GM12875 (cell line): ENCODE measurements at regions not wholly inside any gene's neighbourhood (a gene's known extent, or its start where the extent isn't known, plus 50 kb on each side); places are given as distances from the start of the nearest gene placed in this dataset.

Experiments
- H3K4me3 ChIP-seq: one replicate; pipeline ENCODE4 v1.5.1; 2011; ENCODE audit warnings: low read depth, low read length, control low read depth
- TF ChIP-seq, protein P1 (sequence below): IDR thresholded peaks from 2 replicates; pipeline ENCODE4 v1.5.1; 2011; ENCODE audit warnings: low read depth, mild to moderate bottlenecking, control low read depth, inconsistent platforms, low read length, moderate library complexity, borderline replicate concordance; ENCODE audit not compliant: insufficient read depth

DNA sequence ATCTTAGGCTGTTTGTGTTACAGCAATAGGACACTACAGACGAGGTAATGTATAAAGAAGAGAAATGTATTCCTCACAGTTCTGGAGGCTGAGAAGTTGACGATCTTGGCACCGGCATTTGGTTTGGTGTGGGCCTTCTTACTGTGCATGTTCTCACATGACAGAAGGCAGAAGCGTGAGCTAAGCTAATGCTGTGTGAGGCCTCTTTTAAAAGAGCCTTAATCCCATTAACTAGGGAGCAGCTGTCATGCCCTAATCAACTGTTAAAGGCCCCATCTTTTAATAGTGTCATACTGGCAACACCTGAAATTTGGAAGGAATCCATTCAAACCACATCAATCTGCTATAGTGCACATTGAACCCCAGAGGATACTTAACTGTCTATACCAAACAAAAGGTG is 992.9 kb downstream of the GALC start:
- TF ChIP-seq, protein P1, sequence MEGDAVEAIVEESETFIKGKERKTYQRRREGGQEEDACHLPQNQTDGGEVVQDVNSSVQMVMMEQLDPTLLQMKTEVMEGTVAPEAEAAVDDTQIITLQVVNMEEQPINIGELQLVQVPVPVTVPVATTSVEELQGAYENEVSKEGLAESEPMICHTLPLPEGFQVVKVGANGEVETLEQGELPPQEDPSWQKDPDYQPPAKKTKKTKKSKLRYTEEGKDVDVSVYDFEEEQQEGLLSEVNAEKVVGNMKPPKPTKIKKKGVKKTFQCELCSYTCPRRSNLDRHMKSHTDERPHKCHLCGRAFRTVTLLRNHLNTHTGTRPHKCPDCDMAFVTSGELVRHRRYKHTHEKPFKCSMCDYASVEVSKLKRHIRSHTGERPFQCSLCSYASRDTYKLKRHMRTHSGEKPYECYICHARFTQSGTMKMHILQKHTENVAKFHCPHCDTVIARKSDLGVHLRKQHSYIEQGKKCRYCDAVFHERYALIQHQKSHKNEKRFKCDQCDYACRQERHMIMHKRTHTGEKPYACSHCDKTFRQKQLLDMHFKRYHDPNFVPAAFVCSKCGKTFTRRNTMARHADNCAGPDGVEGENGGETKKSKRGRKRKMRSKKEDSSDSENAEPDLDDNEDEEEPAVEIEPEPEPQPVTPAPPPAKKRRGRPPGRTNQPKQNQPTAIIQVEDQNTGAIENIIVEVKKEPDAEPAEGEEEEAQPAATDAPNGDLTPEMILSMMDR: no peak
- H3K4me3 ChIP-seq: no peak overlapping the region

- no peak overlapping the region for H3K4me3 ChIP-seq
- TF ChIP-seq, protein P1: no peak
Observed at GRCh38 chr14:86999036-86999435, 993.9 kb downstream of the GALC start.

- TF ChIP-seq, protein P1: no peak
Observed at GRCh38 chr14:86997271-86997670, 995.7 kb downstream of the GALC start.

DNA sequence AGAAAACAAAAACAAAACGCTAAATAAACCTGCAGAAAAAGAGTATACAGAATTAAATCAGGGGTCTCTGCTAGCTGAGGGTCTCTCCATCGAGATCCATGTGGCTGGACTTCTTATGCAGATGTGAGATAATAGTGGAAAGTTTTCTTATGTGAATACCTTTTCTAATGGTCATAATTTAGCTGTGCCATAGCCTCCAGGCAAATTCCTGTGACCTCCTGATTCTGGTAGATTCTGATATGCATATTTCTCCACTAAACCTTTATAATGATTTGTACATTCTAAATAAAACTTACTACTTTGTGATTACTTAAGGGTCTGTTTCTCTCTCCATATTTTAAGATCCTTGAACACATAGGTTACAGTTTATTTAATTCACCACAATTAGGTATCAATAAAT is 1002.6 kb downstream of the GALC start:
- H3K4me3 ChIP-seq: no peak overlapping the region

More at GRCh38 chr14:86997271-86997670, 995.7 kb downstream of the GALC start:
- H3K4me3 ChIP-seq: no peak overlapping the region

GRCh38 chr14:86989285-86989684 is 1003.7 kb downstream of the GALC start:
- TF ChIP-seq, protein P1: no peak
- H3K4me3 ChIP-seq: no peak overlapping the region

More for the DNA sequence above, 1002.6 kb downstream of the GALC start:
- TF ChIP-seq, protein P1: no peak

- TF ChIP-seq, protein P1: no peak
- H3K4me3 ChIP-seq: no peak overlapping the region
Observed at GRCh38 chr14:86987966-86988365, 1005.0 kb downstream of the GALC start.

GRCh38 chr14:86973177-86973576 is 1019.8 kb downstream of the GALC start:
- H3K4me3 ChIP-seq: no peak overlapping the region
- TF ChIP-seq, protein P1: no peak
